Transverse colon (tissue), 4 donors: ENCODE measurements at regions not wholly inside any gene's neighbourhood (a gene's known extent, or its start where the extent isn't known, plus 50 kb on each side); places are given as distances from the start of the nearest gene placed in this dataset.

Experiments used
- CTCF ChIP-seq, 5 experiments: fragments of 200-600 bp in 3 of 5; fragments of 450-650 bp in 2 of 5; sonication (generic) in 3 of 5; IDR thresholded peaks; 1 replicate in 2 of 5; 2 replicates in 3 of 5; pipeline ENCODE4 v1.5.1; 2016 to 2017; ENCODE audit warnings: antibody characterized with exemption in 5 of 5, inconsistent platforms in 3 of 5, mild to moderate bottlenecking in 2 of 5, moderate library complexity in 1 of 5
- EP300 ChIP-seq: sonication (generic); formaldehyde crosslinking; IDR thresholded peaks from one replicate; pipeline ENCODE4 v1.6.1; 2017; ENCODE audit warnings: antibody characterized with exemption, low read depth
- POLR2A ChIP-seq: fragments of 450-650 bp; IDR thresholded peaks from one replicate; pipeline ENCODE4 v1.6.1; 2016; ENCODE audit warnings: antibody characterized with exemption, mild to moderate bottlenecking, moderate library complexity
- POLR2AphosphoS5 ChIP-seq, 3 donors: sonication (generic); formaldehyde crosslinking; IDR thresholded peaks; one replicate each; pipeline ENCODE4 v1.6.1; 2016; ENCODE audit warnings: antibody characterized with exemption in 3 of 3

- no peak for TF ChIP-seq CTCF (IDR thresholded peaks at IDR 0.05)
- no peak for TF ChIP-seq POLR2AphosphoS5 (IDR thresholded peaks at IDR 0.05)
- TF ChIP-seq POLR2A = no peak
- no peak for TF ChIP-seq EP300
Measured at GRCh38 chr9:26296910-26297572, 595.6 kb downstream of the CAAP1 start.
